Heart left ventricle (tissue), 16 donors: ENCODE measurements at regions not wholly inside any gene's neighbourhood (a gene's known extent, or its start where the extent isn't known, plus 50 kb on each side); places are given as distances from the start of the nearest gene placed in this dataset.

Experiments
- ATAC-seq, 4 donors: fragments of 200-7000 bp; cut with Tn5 transposase; one replicate each; pipeline ENCODE4 v1.9.1; 2020 to 2022; ENCODE audit warnings: moderate library complexity in 4 of 4, mild to moderate bottlenecking in 3 of 4, moderate number of reproducible peaks in 1 of 4
- DNase-seq, 5 donors: peaks; one replicate each; pipeline ENCODE4 v3.0.0-alpha.2; 2020
- H3K27ac ChIP-seq, 12 donors: fragments of 200-600 bp; sonication (generic) in 4 of 12; one replicate each; pipeline versions ENCODE4 v1.5.0 to v1.8.0; 2016 to 2022; ENCODE audit warnings: mild to moderate bottlenecking in 2 of 12
- H3K27me3 ChIP-seq, 9 donors: fragments of 200-600 bp; sonication (generic) in 2 of 9; one replicate each; pipeline versions ENCODE4 v1.5.1 to v1.8.0; 2016 to 2022; ENCODE audit warnings: mild to moderate bottlenecking in 3 of 9
- H3K36me3 ChIP-seq, 9 donors: fragments of 200-600 bp; sonication (generic) in 2 of 9; one replicate each; pipeline versions ENCODE4 v1.5.0 to v1.8.0; 2018 to 2022; ENCODE audit warnings: mild to moderate bottlenecking in 2 of 9
- H3K4me1 ChIP-seq, 12 donors: fragments of 200-600 bp; sonication (generic) in 4 of 12; one replicate each; pipeline versions ENCODE4 v1.5.0 to v1.8.0; 2016 to 2022; ENCODE audit warnings: mild to moderate bottlenecking in 3 of 12
- H3K4me3 ChIP-seq, 12 donors: fragments of 200-600 bp; sonication (generic) in 4 of 12; one replicate each; pipeline versions ENCODE4 v1.5.0 to v1.8.0; 2017 to 2022; ENCODE audit warnings: mild to moderate bottlenecking in 9 of 12, moderate library complexity in 4 of 12
- H3K9me3 ChIP-seq, 12 donors: fragments of 200-600 bp; sonication (generic) in 4 of 12; one replicate each; pipeline versions ENCODE4 v1.5.0 to v1.8.0; 2016 to 2022; ENCODE audit warnings: mild to moderate bottlenecking in 1 of 12
- CTCF ChIP-seq, 12 donors: fragments of 200-600 bp; sonication (generic) in 4 of 12; IDR thresholded peaks; one replicate each; pipeline versions ENCODE4 v1.5.0 to v1.8.0; 2018 to 2022; ENCODE audit warnings: antibody characterized with exemption in 12 of 12, mild to moderate bottlenecking in 5 of 12
- POLR2A ChIP-seq, 2 donors: fragments of 450-650 bp; IDR thresholded peaks; one replicate each; pipeline ENCODE4 v1.6.1; 2017; ENCODE audit warnings: antibody characterized with exemption in 2 of 2, mild to moderate bottlenecking in 2 of 2, moderate library complexity in 2 of 2
- WGBS, 4 donors: extraction: QIAGEN DNeasy Blood & Tissue Kit in 2 of 4; methylation state at CpG; one replicate each; pipeline versions ENCODE4 v1.1.5 to v1.1.7; 2013 to 2018; 5-methylcytosine and 5-hydroxymethylcytosine counted together
- intact Hi-C, 10 donors: fragments of 100-400 bp; cut with DNase I; formaldehyde crosslinking; loops; one replicate each; pipeline versions ENCODE4 v1.11.1 to v1.14.2; 2022
- donor health status: ischemic (EF 13 %, LVEDD 7.1; RV severe dilation, severe dysfunction).
- donor health status: healthy with polysubstance abuse.
- donor health status: DM: no; HTN: yes; CAD: no.
- donor health status: DM: no; HTN: no; CAD: no.
- donor health status: ischemic (EF 25% LVEDD 6.9; RV normal size, moderate dysfunction).
- donor health status: ischemic (EF 25% LVEDD 5.7; RV mildly dilated, moderate dysfunction).
- donor health status: healthy.
- donor health status: DM: yes; HTN: yes; CAD: no.
- donor health status: ischemic (EF 35%, LVEDD 5.7; RV mildly dilated, moderate dysfunction).
- donor health status: nonischemic (EF 11% LVEDD 7.7; RV severe dilation, severe dysfunction).
- donor health status: DM: yes; HTN: yes; CAD: no.
- donor health status: PGD.
- donor health status: ischemic (EF 29% LVEDD 5.4; RV normal size, mild dysfunction).
- donor health status: nonischemic (EF 23%, LVEDD 6.1; RV moderate dilation, normal function).

GRCh38 chr2:9770308-9771100, 72.8 kb upstream of the TAF1B start:
- WGBS, 4 donors: 54 to 64% (median 60%) methylated on average over 25 to 27 of the region's 27 CpGs
- no peaks in the 10 kb centered on the region for H3K27me3 ChIP-seq
- H3K27ac ChIP-seq: peak overlapping the region in 10 of 12 donors; percentile 11 to 78 (median 74)
- peak overlapping the region in 4 of 12 donors; percentile 14 to 28 (median 20) for H3K4me3 ChIP-seq
- intact Hi-C loops: loop anchor here in 2 of 10 donors (2.0 to 10.0 kb wide), 2 partner anchors 28 to 296 kb away; partner anchors contain the start of gene IAH1 (in 1 of the 2)
- ATAC-seq (peak; percentile 38 to 60 (median 48)), DNase-seq (peak; percentile 65 to 84 (median 70))
- no peaks in the 10 kb centered on the region for H3K36me3 ChIP-seq
- TF ChIP-seq POLR2A (IDR thresholded peaks at IDR 0.05) (no peak), CTCF (IDR thresholded peaks at IDR 0.05) (peak; percentile 56 to 80 (median 72))
- peaks cover 0 to 56% (median 23%) of the 10 kb centered on the region in 12 donors for H3K4me1 ChIP-seq
- H3K9me3 ChIP-seq: no peaks in the 10 kb centered on the region

- Histone ChIP-seq H3K9me3 (no peaks in the 10 kb centered on the region), H3K27me3 (no peaks in the 10 kb centered on the region), H3K4me1 (peaks cover 0 to 53% (median 22%) of the 10 kb centered on the region in 12 donors), H3K36me3 (no peaks in the 10 kb centered on the region), H3K4me3 (peak overlapping the region in 3 of 12 donors; percentile 14 to 28 (median 16)), H3K27ac (peak overlapping the region in 10 of 12 donors; percentile 11 to 78 (median 74))
- 73 to 83% (median 79%) methylated on average over 2 to 5 of the region's 5 CpGs for WGBS, 4 donors
- TF ChIP-seq POLR2A (IDR thresholded peaks at IDR 0.05): no peak
- no peak for TF ChIP-seq CTCF (IDR thresholded peaks at IDR 0.05)
- ATAC-seq (no peak), DNase-seq (no peak)
- intact Hi-C loops: loop anchor here in 2 of 10 donors (2.0 to 10.0 kb wide), 2 partner anchors 28 to 296 kb away; partner anchors contain the start of gene IAH1 (in 1 of the 2)
These were observed 72.2 kb upstream of the TAF1B start for GRCh38 chr2:9771101-9771449.

DNA sequence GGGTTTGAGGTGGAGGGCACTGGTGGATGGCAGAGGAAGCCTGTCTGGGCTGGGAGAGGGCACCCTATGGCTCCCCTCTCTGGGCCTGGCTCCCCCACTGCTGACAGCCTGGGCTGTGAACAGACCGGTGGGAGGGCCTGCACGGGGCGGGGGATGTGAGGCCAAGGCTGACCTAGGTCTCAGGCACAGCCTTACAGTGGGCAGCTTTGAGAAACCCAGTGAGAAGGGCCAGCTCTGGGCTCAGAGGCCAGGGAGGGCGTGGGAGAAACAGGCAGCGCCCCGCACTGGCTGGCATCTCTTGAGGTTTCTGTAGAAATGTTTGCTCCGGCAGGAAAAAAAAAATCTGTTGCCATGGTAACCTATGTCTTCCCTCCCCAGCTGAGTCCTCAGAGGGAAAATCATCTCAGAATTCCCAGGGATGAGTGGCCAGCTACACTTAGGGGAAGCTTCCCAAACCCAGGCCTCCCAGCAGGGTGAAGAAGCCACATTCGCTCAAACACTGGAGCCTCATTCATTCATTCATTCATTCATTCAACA, 71.7 kb upstream of the TAF1B start:
- ATAC-seq: peak in 3 of 4 donors; percentile 4 to 33 (median 14)

More for the DNA sequence above, 71.7 kb upstream of the TAF1B start:
- peaks cover 0 to 49% (median 22%) of the 10 kb centered on the region in 12 donors for H3K4me1 ChIP-seq
- no peaks in the 10 kb centered on the region for H3K27me3 ChIP-seq
- H3K4me3 ChIP-seq: no peak overlapping the region
- intact Hi-C loops: loop anchor here in 2 of 10 donors (2.0 to 10.0 kb wide), 2 partner anchors 27 to 297 kb away; partner anchors contain the start of gene IAH1 (in 1 of the 2)
- peak in 4 of 5 donors; percentile 34 to 67 (median 48) for DNase-seq
- peak overlapping the region in 10 of 12 donors; percentile 11 to 78 (median 74) for H3K27ac ChIP-seq
- H3K36me3 ChIP-seq: no peaks in the 10 kb centered on the region
- 54 to 74% (median 67%) methylated on average over 6 to 8 of the region's 8 CpGs for WGBS, 4 donors
- no peaks in the 10 kb centered on the region for H3K9me3 ChIP-seq
- TF ChIP-seq CTCF (IDR thresholded peaks at IDR 0.05) (peak in 1 of 12 donors; percentile 12), POLR2A (IDR thresholded peaks at IDR 0.05) (no peak)
